ENCODE measurements at regions not wholly inside any gene's neighbourhood (a gene's known extent, or its start where the extent isn't known, plus 50 kb on each side); places are given as distances from the start of the nearest gene placed in this dataset.

GRCh38 chr1:4212796-4213195 lies 312.7 kb upstream of the C1orf174 start:
- no peak overlapping the region for H3K27ac Mint-ChIP-seq
- H3K9me3 Mint-ChIP-seq = peaks cover 1 to 2% of the 10 kb centered on the region in 2 donors
- no peaks in the 10 kb centered on the region for H3K4me1 Mint-ChIP-seq (ENCODE audit: low read depth)
- ATAC-seq (replicated peaks in 1 of 2) = no peak
- H3K4me3 Mint-ChIP-seq = no peak overlapping the region
- H3K27me3 Mint-ChIP-seq (ENCODE audit: low read depth) = peaks cover 18% of the 10 kb centered on the region
- DNase-seq = no peak
- peaks cover 0 to 1% of the 10 kb centered on the region in 2 donors for H3K36me3 Mint-ChIP-seq (ENCODE audit: insufficient read depth in 2 of 2)

DNA sequence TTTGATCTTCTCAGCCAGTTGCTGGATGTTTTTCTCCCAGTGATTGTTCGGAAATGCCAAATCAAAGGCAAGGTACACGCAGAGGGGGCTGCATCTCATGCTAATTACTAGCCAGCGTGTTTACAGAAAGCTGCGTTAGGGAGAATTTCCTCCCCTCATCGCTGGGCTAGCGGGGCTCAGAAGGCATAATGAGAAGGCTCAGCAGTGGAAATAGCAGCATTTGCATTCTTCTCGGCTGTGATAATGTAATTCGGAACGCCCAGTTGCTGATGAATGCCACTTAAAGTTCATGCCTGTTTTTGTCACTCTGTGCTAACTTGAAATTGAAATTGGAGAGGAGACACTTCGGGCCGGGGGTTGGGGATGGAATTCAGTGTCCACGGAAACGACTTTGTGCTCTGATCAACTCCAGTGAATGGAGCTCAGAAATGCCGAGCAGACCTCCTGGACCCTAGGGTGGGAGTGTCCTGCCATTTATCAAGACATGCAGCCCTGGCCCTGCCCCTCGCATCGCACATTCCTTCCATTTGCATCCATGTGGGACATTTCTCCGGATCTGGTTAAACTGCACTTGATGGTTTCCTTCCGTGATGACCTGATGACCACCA lies 313.4 kb upstream of the C1orf174 start:
- DNase-seq = no peak
- Mint-ChIP-seq H3K9me3 (peaks cover 1 to 2% of the 10 kb centered on the region in 2 donors), H3K27ac (no peak overlapping the region), H3K27me3 (ENCODE audit: low read depth) (peaks cover 18% of the 10 kb centered on the region), H3K36me3 (ENCODE audit: insufficient read depth in 2 of 2) (peaks cover 0 to 1% of the 10 kb centered on the region in 2 donors), H3K4me1 (ENCODE audit: low read depth) (no peaks in the 10 kb centered on the region), H3K4me3 (no peak overlapping the region)
- ATAC-seq (replicated peaks in 1 of 2) = no peak

GRCh38 chr1:4214826-4215225 lies 314.8 kb upstream of the C1orf174 start:
- H3K27ac Mint-ChIP-seq = no peak overlapping the region
- H3K4me3 Mint-ChIP-seq = no peak overlapping the region
- H3K4me1 Mint-ChIP-seq (ENCODE audit: low read depth) = no peaks in the 10 kb centered on the region
- H3K27me3 Mint-ChIP-seq (ENCODE audit: low read depth) = peaks cover 10% of the 10 kb centered on the region
- no peak for ATAC-seq (replicated peaks in 1 of 2)
- H3K36me3 Mint-ChIP-seq (ENCODE audit: insufficient read depth in 2 of 2) = peaks cover 0 to 1% of the 10 kb centered on the region in 2 donors
- no peak for DNase-seq
- H3K9me3 Mint-ChIP-seq = peaks cover 0 to 2% of the 10 kb centered on the region in 2 donors

- H3K4me3 Mint-ChIP-seq = no peak overlapping the region
- peaks cover 0 to 2% of the 10 kb centered on the region in 2 donors for H3K9me3 Mint-ChIP-seq
- H3K27ac Mint-ChIP-seq = no peak overlapping the region
- peaks cover 0 to 1% of the 10 kb centered on the region in 2 donors for H3K36me3 Mint-ChIP-seq (ENCODE audit: insufficient read depth in 2 of 2)
- no peak for ATAC-seq (replicated peaks in 1 of 2)
- no peaks in the 10 kb centered on the region for H3K4me1 Mint-ChIP-seq (ENCODE audit: low read depth)
- no peak for DNase-seq
- H3K27me3 Mint-ChIP-seq (ENCODE audit: low read depth) = peaks cover 10% of the 10 kb centered on the region
These were observed 315.3 kb upstream of the C1orf174 start for GRCh38 chr1:4215391-4215790.

GRCh38 chr1:4216231-4216630 lies 316.2 kb upstream of the C1orf174 start:
- no peak overlapping the region for H3K4me3 Mint-ChIP-seq
- peaks cover 0 to 2% of the 10 kb centered on the region in 2 donors for H3K9me3 Mint-ChIP-seq
- DNase-seq = no peak
- H3K27me3 Mint-ChIP-seq (ENCODE audit: low read depth) = peaks cover 10% of the 10 kb centered on the region
- peaks cover 0 to 1% of the 10 kb centered on the region in 2 donors for H3K36me3 Mint-ChIP-seq (ENCODE audit: insufficient read depth in 2 of 2)
- H3K4me1 Mint-ChIP-seq (ENCODE audit: low read depth) = no peaks in the 10 kb centered on the region
- no peak for ATAC-seq (replicated peaks in 1 of 2)
- H3K27ac Mint-ChIP-seq = no peak overlapping the region

GRCh38 chr1:4218619-4219018 lies 318.5 kb upstream of the C1orf174 start:
- ATAC-seq (replicated peaks in 1 of 2) = no peak
- no peaks in the 10 kb centered on the region for H3K36me3 Mint-ChIP-seq (ENCODE audit: insufficient read depth in 2 of 2)
- H3K27ac Mint-ChIP-seq = no peak overlapping the region
- no peak overlapping the region for H3K4me3 Mint-ChIP-seq
- H3K27me3 Mint-ChIP-seq (ENCODE audit: low read depth) = peaks cover 10% of the 10 kb centered on the region
- no peak for DNase-seq
- H3K9me3 Mint-ChIP-seq = no peaks in the 10 kb centered on the region
- no peaks in the 10 kb centered on the region for H3K4me1 Mint-ChIP-seq (ENCODE audit: low read depth)

DNA sequence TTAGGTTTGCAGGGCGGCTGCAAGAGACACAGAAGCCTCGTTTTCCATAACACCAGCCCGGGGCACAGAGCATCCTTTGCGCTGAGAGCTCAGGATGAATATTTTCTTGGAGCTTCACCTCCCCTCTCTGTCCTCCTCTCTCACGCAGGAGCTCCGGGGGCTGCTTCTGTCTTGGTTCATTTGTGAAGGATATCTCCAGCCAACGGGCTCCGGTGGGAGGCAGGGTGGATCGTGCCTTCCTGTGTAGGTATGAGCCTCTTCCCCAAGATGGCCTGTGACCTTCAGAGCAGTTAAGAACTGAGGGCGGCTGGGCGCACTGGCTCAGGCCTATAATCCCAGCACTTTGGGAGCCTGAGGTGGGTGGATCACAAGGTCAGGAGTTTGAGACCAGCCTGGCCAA lies 319.0 kb upstream of the C1orf174 start:
- no peaks in the 10 kb centered on the region for H3K4me1 Mint-ChIP-seq (ENCODE audit: low read depth)
- DNase-seq (no peak), ATAC-seq (replicated peaks in 1 of 2) (no peak)
- H3K9me3 Mint-ChIP-seq = no peaks in the 10 kb centered on the region
- no peaks in the 10 kb centered on the region for H3K36me3 Mint-ChIP-seq (ENCODE audit: insufficient read depth in 2 of 2)
- no peak overlapping the region for H3K4me3 Mint-ChIP-seq
- H3K27me3 Mint-ChIP-seq (ENCODE audit: low read depth) = peaks cover 10% of the 10 kb centered on the region
- no peak overlapping the region for H3K27ac Mint-ChIP-seq

GRCh38 chr1:4219826-4220225 lies 319.8 kb upstream of the C1orf174 start:
- no peaks in the 10 kb centered on the region for H3K9me3 Mint-ChIP-seq
- H3K36me3 Mint-ChIP-seq (ENCODE audit: insufficient read depth in 2 of 2) = no peaks in the 10 kb centered on the region
- no peak overlapping the region for H3K4me3 Mint-ChIP-seq
- no peak overlapping the region for H3K27ac Mint-ChIP-seq
- H3K27me3 Mint-ChIP-seq (ENCODE audit: low read depth) = peaks cover 10% of the 10 kb centered on the region
- no peaks in the 10 kb centered on the region for H3K4me1 Mint-ChIP-seq (ENCODE audit: low read depth)
- ATAC-seq (replicated peaks in 1 of 2) = no peak
- DNase-seq = no peak

- Mint-ChIP-seq H3K4me3 (no peak overlapping the region), H3K27me3 (ENCODE audit: low read depth) (peaks cover 8% of the 10 kb centered on the region), H3K4me1 (ENCODE audit: low read depth) (no peaks in the 10 kb centered on the region), H3K27ac (no peak overlapping the region), H3K36me3 (ENCODE audit: insufficient read depth in 2 of 2) (no peaks in the 10 kb centered on the region), H3K9me3 (no peaks in the 10 kb centered on the region)
- DNase-seq (no peak), ATAC-seq (replicated peaks in 1 of 2) (no peak)
These were observed 320.3 kb upstream of the C1orf174 start for GRCh38 chr1:4220362-4220761.

- H3K9me3 Mint-ChIP-seq = no peaks in the 10 kb centered on the region
- peaks cover under 1% of the 10 kb centered on the region for H3K27me3 Mint-ChIP-seq (ENCODE audit: low read depth)
- no peak overlapping the region for H3K27ac Mint-ChIP-seq
- H3K4me3 Mint-ChIP-seq = no peak overlapping the region
- no peaks in the 10 kb centered on the region for H3K36me3 Mint-ChIP-seq (ENCODE audit: insufficient read depth in 2 of 2)
- ATAC-seq (replicated peaks in 1 of 2) (no peak), DNase-seq (no peak)
- H3K4me1 Mint-ChIP-seq (ENCODE audit: low read depth) = no peaks in the 10 kb centered on the region
These were observed 321.0 kb upstream of the C1orf174 start for GRCh38 chr1:4221107-4221506.

DNA sequence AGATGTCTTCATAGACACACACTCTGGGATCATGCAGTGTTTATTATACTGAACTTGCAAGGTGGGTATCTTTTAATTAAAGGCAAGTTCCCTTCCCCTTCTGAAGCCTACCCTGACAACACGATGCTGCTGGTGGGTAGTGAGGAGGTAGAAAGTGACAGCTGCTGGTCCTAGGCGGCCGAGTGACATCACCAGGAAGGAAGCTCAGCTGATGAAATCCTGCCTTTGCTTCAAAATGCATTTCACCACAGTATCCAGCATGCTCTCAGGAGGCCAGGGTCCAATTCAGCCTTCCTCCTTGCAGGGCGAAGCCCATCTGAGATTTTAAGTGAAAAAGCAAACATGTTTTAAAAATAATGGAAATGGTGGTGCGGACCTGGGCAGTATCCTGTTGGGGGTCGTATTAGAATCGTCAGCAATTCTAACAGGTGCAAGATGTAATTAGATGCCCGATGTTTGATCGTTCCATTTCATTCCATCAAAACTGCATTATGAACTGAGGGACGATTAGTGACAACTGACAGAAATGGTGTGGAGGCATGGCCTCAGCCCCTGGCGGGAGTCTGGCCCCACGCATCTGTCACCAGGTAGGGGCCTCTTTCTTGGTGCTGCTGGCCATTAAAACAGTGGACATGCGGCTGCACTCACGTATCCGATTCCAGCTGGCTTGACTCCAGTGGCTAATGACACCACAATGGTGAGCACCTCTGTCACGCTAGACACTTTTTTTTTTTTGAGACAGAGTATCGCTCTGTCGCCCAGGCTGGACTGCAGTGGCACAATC lies 324.8 kb upstream of the C1orf174 start:
- no peak for ATAC-seq (replicated peaks in 1 of 2)
- DNase-seq = no peak
- Mint-ChIP-seq H3K9me3 (no peaks in the 10 kb centered on the region), H3K4me3 (no peak overlapping the region), H3K27me3 (ENCODE audit: low read depth) (no peaks in the 10 kb centered on the region), H3K27ac (no peak overlapping the region), H3K36me3 (ENCODE audit: insufficient read depth in 2 of 2) (no peaks in the 10 kb centered on the region), H3K4me1 (ENCODE audit: low read depth) (no peaks in the 10 kb centered on the region)

DNA sequence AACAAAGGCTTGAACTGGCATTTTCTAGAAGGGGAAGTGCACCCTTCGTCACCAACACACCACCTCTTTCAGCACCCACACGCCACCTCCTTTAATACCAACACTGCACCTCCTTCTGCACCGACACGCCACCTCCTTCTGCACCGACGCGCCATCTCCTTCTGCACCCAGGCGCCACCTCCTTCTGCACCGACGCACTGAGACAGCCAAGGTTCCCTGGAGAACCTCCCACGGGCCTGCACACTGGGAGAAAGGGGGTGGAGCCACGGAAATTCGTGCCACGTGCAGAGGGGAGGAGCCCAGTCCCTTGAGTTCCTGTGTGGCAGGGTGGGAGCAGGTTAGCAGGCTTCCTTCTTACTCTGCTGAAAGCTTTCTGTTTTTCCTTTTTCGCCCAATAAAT lies 327.9 kb upstream of the C1orf174 start:
- DNase-seq (no peak), ATAC-seq (replicated peaks in 1 of 2) (no peak)
- H3K36me3 Mint-ChIP-seq (ENCODE audit: insufficient read depth in 2 of 2) = no peaks in the 10 kb centered on the region
- H3K27ac Mint-ChIP-seq = no peak overlapping the region
- H3K27me3 Mint-ChIP-seq (ENCODE audit: low read depth) = no peaks in the 10 kb centered on the region
- H3K4me3 Mint-ChIP-seq = no peak overlapping the region
- H3K4me1 Mint-ChIP-seq (ENCODE audit: low read depth) = no peaks in the 10 kb centered on the region
- H3K9me3 Mint-ChIP-seq = no peaks in the 10 kb centered on the region

DNA sequence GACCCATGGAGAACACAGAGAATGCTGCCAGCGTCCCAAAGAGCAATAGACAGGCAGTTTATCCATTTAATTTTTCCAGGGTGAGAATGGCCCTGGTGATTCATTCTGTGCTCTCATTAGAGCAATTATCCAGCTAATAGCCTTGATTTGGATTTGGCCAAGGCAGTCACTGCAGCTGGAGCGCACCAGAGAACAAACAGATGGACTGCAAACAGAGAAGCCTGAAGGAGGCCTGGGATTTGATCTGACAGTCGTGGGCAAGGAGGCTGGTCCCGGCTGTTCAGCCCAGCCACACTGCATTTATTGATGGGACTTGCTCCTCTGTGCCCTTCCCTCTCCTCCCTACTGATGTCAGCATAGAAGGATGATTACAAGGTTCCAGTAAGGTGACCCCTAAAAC lies 353.9 kb upstream of the C1orf174 start:
- ATAC-seq (replicated peaks in 1 of 2) (no peak), DNase-seq (no peak)
- Mint-ChIP-seq H3K27ac (no peak overlapping the region), H3K36me3 (ENCODE audit: insufficient read depth in 2 of 2) (peaks cover 7 to 14% of the 10 kb centered on the region in 2 donors), H3K27me3 (ENCODE audit: low read depth) (peaks cover 6% of the 10 kb centered on the region), H3K4me1 (ENCODE audit: low read depth) (no peaks in the 10 kb centered on the region), H3K4me3 (no peak overlapping the region), H3K9me3 (peaks cover 10 to 12% of the 10 kb centered on the region in 2 donors)

DNA sequence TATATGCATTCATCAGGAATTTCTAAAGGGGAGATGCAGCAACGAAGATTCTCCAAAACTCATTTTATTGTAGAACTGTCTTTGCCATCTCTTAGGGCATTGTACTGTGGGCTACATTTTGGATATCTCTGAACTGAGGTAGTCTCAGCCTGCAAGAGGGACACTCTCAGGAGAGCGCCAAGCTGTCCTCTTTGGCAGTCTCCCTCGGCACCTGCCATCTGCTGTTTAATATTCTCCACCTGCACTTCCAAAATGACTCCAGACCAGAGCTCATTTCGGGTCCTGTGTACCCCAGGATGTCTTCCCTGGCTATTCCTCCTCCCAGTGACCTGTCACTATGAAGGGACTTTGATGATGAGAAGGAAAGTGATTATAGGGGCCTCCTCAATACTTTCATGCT lies 356.3 kb upstream of the C1orf174 start:
- Mint-ChIP-seq H3K4me1 (ENCODE audit: low read depth) (no peaks in the 10 kb centered on the region), H3K9me3 (peaks cover 12 to 15% of the 10 kb centered on the region in 2 donors), H3K36me3 (ENCODE audit: insufficient read depth in 2 of 2) (peaks cover 9 to 16% of the 10 kb centered on the region in 2 donors), H3K4me3 (no peak overlapping the region), H3K27ac (no peak overlapping the region), H3K27me3 (ENCODE audit: low read depth) (no peaks in the 10 kb centered on the region)
- DNase-seq = no peak
- ATAC-seq (replicated peaks in 1 of 2) = no peak

All from activated T-cell treated with anti-CD3 and anti-CD28 coated beads, Interleukin-2, amount 50 U/mL, for 72 hours (primary cell).